ENCODE measurements at regions not wholly inside any gene's neighbourhood (a gene's known extent, or its start where the extent isn't known, plus 50 kb on each side); places are given as distances from the start of the nearest gene placed in this dataset.

GRCh38 chr5:89847743-89848142, 561.8 kb downstream of the CETN3 start:
- TF ChIP-seq CTCF (IDR thresholded peaks at IDR 0.05; ENCODE audit: control extremely low read depth in 1 of 3, insufficient read depth in 1 of 3, low read depth in 1 of 3, low read length in 3 of 3) (no peak), RNF2 (IDR thresholded peaks at IDR 0.05; ENCODE audit: borderline replicate concordance, low read depth, low read length, missing control alignments, poor library complexity, severe bottlenecking) (no peak), EP300 (IDR thresholded peaks at IDR 0.05; ENCODE audit: borderline replicate concordance in 1 of 2, low read depth in 2 of 2, low read length in 2 of 2) (no peak)
